ENCODE measurements at regions not wholly inside any gene's neighbourhood (a gene's known extent, or its start where the extent isn't known, plus 50 kb on each side); places are given as distances from the start of the nearest gene placed in this dataset.
"Not testable (repeated sequence)": the region's sequence is repeated elsewhere in the genome, so short reads cannot be mapped to it uniquely, and the experiment has no call there.

DNA sequence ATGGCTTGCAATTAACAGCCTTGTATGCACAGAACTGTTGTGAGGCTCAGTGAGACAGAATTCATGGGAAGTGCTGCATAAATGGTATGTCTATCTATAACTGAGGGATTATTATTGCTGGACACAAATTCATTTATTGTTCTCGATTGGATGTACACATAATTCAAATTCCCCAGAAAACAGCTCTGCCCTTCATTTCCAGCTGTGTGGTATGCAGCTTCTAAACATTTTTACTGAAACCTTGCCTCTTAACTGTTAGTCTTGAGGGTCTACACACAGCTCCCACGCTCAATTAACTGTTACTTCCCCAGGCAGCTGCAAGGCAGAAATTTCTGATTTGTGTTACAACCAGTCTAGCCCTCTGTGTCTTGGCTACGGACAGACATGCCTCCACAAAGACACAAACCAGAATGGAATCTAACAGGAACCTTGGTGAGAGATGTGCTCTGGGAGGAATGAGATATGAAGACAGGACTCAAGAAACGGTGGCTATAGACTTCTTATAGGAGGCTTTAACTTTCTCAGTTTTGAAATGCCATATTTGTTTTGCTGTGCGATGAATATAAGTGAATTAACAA, 139.7 kb upstream of the TBL1XR1 start:
- H3K4me1 ChIP-seq (ENCODE audit: insufficient read depth): no peaks in the 10 kb centered on the region
- H3K27ac ChIP-seq (ENCODE audit: low read depth): no peak overlapping the region
- no peak for DNase-seq (ENCODE audit: extremely low spot score)
- WGBS: 74% methylated on average over 5 of the region's 5 CpGs
- no peak overlapping the region for H3K4me3 ChIP-seq (ENCODE audit: low read depth, low read length)
- no peaks in the 10 kb centered on the region for H3K36me3 ChIP-seq (ENCODE audit: insufficient read depth)

DNA sequence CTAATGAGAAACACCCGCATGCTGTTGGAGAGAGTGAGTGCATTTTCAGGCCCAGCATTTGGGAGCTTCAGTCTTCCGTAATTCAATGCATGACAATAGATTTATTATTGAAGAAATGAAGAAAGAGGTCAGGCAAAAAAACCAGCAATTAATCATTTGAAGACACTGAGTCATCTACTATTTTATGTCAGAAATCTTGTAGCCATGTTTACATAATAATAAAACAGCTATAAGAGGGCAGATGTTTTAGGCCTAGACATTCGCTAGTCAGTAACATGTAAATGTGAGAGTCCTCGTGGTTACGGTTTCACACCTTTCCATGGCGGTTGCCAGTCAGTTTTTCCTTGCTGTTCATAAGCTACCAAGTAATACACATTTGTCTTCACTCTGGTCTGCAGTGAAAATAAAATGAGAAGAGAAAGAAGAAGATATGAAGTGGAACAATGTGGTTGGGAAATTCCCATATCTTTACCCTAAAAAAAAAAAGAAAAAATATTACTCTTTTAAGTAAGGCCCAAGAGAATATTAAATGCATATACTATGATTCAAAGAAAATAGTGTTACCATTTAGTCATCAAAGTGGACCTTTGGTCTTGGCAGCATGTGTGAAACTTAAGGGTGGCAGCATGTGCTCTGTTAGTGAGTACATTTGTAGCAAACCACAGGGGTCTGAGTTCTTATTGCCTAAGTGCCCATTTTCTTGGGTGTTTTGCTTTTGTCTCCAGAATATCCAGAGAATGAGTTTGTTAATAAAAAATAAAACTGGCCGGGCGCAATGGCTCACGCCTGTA, 140.5 kb upstream of the TBL1XR1 start:
- no peak overlapping the region for H3K4me3 ChIP-seq (ENCODE audit: low read depth, low read length)
- H3K4me1 ChIP-seq (ENCODE audit: insufficient read depth): no peaks in the 10 kb centered on the region
- H3K27ac ChIP-seq (ENCODE audit: low read depth): no peak overlapping the region
- WGBS: 86% methylated on average over 9 of the region's 9 CpGs
- H3K36me3 ChIP-seq (ENCODE audit: insufficient read depth): no peaks in the 10 kb centered on the region
- no peak for DNase-seq (ENCODE audit: extremely low spot score)

DNA sequence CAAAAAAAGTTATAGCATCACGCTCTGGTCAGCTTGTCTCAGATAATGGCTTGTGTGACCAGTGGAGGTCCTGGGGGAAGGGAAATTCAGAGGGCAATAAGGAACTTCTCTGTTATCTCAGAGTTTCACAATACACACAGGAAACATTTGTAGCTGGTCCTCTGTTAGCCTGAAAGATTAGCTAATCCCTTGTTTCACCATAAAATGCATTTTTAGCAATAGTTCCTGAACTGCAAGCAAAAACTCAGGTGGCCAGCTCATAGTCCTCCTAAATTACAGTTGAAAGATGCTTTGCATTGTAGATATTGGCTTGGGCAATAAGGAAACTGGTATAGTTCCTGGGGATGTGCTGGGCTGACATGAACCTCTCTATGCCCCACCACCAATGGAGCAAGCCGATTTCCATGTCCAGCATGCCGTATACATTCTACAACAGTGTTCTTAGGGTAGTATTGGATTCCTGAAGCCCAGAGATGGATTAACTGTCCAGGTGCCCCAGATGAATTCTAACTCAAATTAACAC, 141.5 kb upstream of the TBL1XR1 start:
- H3K4me1 ChIP-seq (ENCODE audit: insufficient read depth): no peaks in the 10 kb centered on the region
- H3K36me3 ChIP-seq (ENCODE audit: insufficient read depth): no peaks in the 10 kb centered on the region
- DNase-seq (ENCODE audit: extremely low spot score): no peak
- WGBS: 79% methylated on average over 3 of the region's 3 CpGs
- no peak overlapping the region for H3K4me3 ChIP-seq (ENCODE audit: low read depth, low read length)
- no peak overlapping the region for H3K27ac ChIP-seq (ENCODE audit: low read depth)

DNA sequence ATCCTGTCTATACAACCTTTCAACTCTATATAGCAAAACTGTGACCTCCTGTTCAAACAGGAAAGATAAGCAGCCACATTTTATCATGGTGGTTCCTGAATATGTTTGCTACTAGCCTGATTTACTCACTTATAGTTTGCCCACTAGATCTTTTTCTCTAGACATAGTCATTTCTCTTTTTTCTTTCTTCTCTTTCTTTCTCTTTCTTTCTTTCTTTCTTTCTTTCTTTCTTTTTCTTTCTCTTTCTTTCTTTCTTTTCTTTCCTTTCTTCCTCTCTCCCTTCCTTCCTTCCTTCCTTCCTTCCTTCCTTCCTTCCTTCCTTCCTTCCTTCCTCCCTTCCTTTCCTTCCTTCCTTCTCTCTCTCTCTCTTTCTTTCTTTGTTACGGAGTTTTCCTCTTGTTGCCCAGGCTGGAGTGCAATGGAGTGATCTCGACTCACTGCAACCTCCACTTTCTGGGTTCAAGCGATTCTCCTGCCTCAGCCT, 142.0 kb upstream of the TBL1XR1 start:
- DNase-seq (ENCODE audit: extremely low spot score); H3K4me3 ChIP-seq (ENCODE audit: low read depth, low read length); H3K36me3 ChIP-seq (ENCODE audit: insufficient read depth); H3K4me1 ChIP-seq (ENCODE audit: insufficient read depth); H3K27ac ChIP-seq (ENCODE audit: low read depth): not testable (repeated sequence)
- WGBS: 67% methylated on average over 3 of the region's 3 CpGs

DNA sequence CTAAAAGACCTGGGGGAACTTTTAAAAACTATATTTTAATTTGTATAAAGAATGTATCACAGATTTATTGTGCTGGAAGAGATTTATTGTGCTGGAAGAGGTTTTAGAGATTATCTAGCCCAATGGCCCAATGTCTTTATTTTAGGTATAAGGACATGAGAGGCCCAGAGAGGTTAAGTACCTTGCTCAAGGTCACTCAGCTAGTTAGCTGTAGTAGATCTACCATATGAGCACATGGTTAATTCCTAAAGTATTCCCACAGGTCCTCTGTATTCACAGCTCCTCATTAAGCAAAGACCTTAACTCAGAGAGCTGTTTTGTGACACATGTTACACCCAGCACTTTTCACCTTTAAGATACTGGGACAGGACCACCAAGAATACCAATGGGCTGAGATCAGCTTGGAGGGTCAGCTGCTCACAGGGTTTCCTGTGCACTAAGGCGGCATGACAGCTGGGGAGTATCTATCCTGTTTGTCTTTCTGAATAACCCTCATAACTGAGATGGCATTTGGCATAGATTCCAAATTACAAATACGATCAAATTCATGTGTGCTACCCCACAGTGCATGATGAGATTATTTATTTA, 143.1 kb upstream of the TBL1XR1 start:
- no peak overlapping the region for H3K27ac ChIP-seq (ENCODE audit: low read depth)
- DNase-seq (ENCODE audit: extremely low spot score): no peak
- no peaks in the 10 kb centered on the region for H3K36me3 ChIP-seq (ENCODE audit: insufficient read depth)
- no peak overlapping the region for H3K4me3 ChIP-seq (ENCODE audit: low read depth, low read length)
- no peaks in the 10 kb centered on the region for H3K4me1 ChIP-seq (ENCODE audit: insufficient read depth)
- 72% methylated on average over 2 of the region's 2 CpGs for WGBS

DNA sequence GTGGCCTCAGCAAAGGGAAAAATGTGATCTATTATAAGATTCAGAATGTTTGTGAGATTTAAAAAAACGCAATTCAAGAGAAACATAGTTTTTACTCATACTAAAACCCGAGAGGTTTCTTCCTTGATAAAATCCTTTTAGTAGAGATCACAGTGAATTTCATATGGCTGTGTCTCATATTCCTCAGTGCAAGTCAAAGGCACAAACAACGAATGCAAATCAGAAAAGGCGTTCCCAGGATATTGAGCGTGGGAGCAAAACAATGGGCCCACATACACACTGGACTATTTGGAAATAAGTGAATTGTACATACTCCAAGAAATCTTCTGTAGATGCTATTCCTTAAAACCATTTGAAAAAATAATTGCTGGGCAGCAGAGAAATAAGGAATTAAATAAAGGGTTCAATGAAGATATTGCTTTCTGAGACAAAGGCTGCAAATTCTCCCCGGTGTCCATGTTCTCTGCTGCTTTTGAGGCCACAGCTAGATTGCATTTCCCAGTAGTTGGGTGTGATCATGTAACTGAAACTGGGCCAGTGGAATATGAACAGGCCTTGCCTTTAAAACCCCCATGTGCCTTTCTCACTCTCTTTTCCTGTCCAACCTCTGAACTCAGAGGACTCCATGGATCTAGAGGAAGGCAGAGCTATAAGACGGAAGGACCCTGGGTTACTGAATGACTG, 144.6 kb upstream of the TBL1XR1 start:
- Histone ChIP-seq H3K4me3 (ENCODE audit: low read depth, low read length) (no peak overlapping the region), H3K4me1 (ENCODE audit: insufficient read depth) (no peaks in the 10 kb centered on the region), H3K36me3 (ENCODE audit: insufficient read depth) (no peaks in the 10 kb centered on the region), H3K27ac (ENCODE audit: low read depth) (no peak overlapping the region)
- WGBS: 77% methylated on average over 7 of the region's 7 CpGs
- no peak for DNase-seq (ENCODE audit: extremely low spot score)

DNA sequence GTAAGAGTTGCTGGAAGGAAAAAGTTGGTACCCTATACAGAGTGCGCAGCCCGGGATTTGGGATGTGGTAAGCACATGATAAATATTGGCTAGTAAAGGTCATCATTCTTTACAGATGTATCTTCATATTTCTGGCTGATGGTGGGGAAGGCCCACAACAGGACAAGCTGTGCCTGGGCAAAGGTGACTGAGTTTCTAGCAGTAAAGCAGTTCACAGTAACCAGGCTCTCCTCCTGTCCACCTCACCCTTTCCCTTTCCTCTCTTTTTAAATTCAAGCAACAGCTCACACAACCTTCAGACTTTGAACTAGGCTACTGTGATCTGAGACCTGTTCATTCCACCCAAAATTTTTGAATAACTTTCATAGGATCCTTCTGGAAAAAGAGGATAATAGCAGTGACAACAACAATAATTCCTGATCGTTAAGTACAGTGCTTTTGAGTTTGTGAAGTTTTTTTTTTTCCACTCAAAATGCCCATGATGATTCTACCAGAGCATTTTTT, 145.9 kb upstream of the TBL1XR1 start:
- H3K4me3 ChIP-seq (ENCODE audit: low read depth, low read length): no peak overlapping the region
- no peaks in the 10 kb centered on the region for H3K4me1 ChIP-seq (ENCODE audit: insufficient read depth)
- DNase-seq (ENCODE audit: extremely low spot score): no peak
- H3K27ac ChIP-seq (ENCODE audit: low read depth): no peak overlapping the region
- WGBS: 89% methylated on average over 3 of the region's 3 CpGs
- no peaks in the 10 kb centered on the region for H3K36me3 ChIP-seq (ENCODE audit: insufficient read depth)

DNA sequence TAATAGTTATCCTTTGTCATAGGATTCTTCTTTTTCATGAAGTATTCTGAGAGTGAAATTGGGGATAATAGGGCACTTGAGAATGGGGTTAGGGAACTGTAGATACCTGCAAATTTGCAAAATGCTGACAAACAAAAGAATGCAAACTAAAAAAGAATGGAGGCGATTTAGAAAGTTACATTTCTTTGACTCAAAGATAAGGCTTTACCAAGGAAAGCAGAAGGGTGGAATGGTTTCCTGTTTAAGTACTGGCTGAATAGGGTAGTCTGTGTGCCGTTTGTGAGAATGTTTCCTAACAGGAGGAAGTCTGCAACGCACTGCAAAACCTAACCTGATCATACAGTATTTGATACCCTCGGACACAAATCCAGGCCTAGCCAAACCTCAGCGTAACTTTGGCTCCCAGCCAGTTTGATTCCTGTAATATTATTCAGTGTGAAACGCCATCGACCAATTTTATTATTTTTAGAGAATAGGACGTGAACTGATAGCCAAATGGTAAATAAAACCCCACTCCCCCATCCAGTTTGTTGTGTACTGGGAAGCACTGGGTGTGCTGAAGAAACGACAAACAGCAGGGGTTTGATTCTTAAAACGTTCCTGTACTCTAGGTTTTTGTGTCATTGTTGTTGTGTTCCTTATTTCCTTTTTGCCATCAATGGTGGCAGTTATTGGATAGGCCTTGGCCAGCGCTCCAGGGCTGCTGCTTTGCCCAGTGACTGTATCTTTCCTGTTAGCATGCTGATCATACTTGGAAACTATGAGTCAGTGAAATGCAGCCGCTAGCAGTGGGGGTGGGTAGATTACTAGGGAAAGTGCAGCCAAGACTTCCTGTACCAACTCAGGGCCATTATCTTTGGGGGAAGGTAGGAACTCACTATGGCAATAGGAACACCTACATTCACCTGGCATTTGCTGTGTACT, 148.0 kb upstream of the TBL1XR1 start:
- Histone ChIP-seq H3K4me3 (ENCODE audit: low read depth, low read length) (no peak overlapping the region), H3K4me1 (ENCODE audit: insufficient read depth) (no peaks in the 10 kb centered on the region)

DNA sequence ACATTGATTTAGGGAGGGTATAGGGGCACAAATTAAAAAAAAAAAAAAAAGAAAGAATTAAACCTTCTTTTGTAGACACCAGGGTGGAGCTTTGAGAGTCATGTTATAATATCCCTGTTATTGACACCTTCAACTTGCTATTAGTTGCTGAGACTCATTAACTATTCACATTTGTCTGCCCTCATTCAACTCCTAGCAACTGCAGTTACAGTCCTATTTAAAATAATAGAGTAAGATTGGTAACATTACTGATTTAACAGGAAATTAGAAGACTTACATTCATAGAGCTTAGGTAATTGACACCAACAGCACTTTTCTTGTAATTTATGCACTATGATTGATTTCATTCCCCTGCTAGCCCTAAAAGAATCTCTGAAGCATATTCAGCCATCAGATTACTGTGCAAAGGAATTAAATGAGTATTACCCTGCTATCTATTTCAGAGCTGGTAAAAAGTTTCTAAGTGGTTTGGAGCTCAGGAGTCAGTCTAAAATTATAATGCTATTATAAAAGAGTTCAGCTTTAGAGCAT, 148.8 kb upstream of the TBL1XR1 start:
- no peak overlapping the region for H3K4me3 ChIP-seq (ENCODE audit: low read depth, low read length)
- H3K27ac ChIP-seq (ENCODE audit: low read depth): no peak overlapping the region
- H3K4me1 ChIP-seq (ENCODE audit: insufficient read depth): no peaks in the 10 kb centered on the region
- DNase-seq (ENCODE audit: extremely low spot score): no peak
- H3K36me3 ChIP-seq (ENCODE audit: insufficient read depth): no peaks in the 10 kb centered on the region

More for the DNA sequence above, 148.0 kb upstream of the TBL1XR1 start:
- peak overlapping the region; percentile 76 for H3K27ac ChIP-seq (ENCODE audit: low read depth)
- peak; percentile 80 for DNase-seq (ENCODE audit: extremely low spot score)
- WGBS: 11% methylated on average over 12 of the region's 12 CpGs
- H3K36me3 ChIP-seq (ENCODE audit: insufficient read depth): no peaks in the 10 kb centered on the region

DNA sequence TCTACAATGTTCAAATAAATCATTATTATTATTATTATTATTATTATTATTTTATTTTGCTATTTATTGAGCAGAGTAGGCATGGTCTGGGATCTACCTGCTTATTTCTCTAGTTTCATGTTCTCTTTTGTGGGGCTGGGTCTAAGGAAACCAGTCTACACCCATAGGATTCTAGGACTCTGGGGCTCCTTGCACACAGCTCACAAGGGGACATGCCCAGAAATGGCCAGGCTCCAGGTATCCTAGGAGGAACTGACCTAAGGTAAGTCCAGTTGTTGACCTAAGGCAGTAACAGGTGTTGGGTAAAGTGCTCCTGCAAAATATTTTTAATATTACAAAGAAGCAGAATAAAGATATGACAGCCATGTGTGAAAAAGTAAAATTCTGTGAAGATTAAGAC, 149.6 kb upstream of the TBL1XR1 start:
- Histone ChIP-seq H3K27ac (ENCODE audit: low read depth) (no peak overlapping the region), H3K36me3 (ENCODE audit: insufficient read depth) (no peaks in the 10 kb centered on the region), H3K4me3 (ENCODE audit: low read depth, low read length) (no peak overlapping the region), H3K4me1 (ENCODE audit: insufficient read depth) (no peaks in the 10 kb centered on the region)
- DNase-seq (ENCODE audit: extremely low spot score): no peak

DNA sequence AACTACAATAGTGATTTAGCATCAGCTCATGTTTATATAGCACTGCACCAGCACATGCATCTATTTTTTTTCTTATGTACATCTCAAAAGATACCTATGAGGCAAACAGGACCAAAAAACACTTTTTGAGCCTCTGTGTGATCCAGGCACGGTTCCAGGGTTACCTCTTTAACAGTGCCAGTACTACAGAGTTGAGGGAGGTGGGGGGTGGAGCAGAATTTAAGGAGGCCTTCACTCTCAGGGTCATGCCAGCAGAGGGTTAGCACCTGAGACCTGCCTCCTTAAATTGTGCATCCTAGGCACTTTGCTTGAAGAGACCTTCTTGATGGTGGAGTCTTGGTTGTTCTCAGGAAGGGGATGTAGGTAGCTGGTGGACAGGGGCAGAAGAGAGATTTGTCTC, 150.3 kb upstream of the TBL1XR1 start:
- 88% methylated on average over 1 of the region's 1 CpG for WGBS
- no peaks in the 10 kb centered on the region for H3K4me1 ChIP-seq (ENCODE audit: insufficient read depth)
- H3K4me3 ChIP-seq (ENCODE audit: low read depth, low read length): no peak overlapping the region
- H3K36me3 ChIP-seq (ENCODE audit: insufficient read depth): no peaks in the 10 kb centered on the region
- no peak for DNase-seq (ENCODE audit: extremely low spot score)
- H3K27ac ChIP-seq (ENCODE audit: low read depth): no peak overlapping the region

DNA sequence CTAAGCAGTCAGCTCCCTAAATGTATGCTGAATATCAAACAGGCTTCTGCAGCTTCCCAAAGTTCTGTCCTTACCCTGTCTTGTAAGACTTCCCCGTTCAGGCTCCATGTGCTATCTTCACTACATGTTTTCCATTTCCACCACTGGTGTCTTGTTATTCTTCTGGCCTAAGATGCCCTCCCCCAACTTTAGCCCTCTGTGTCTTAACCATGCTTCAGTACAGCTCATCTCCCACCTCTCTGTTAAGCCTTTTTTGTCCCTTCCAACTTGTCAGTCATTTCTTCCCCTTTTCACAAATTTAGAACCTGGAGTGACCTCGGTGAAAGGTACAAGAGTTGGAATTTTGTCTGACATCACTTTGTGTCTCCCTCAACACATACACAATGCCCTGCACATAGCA, 151.7 kb upstream of the TBL1XR1 start:
- H3K4me1 ChIP-seq (ENCODE audit: insufficient read depth): no peaks in the 10 kb centered on the region
- DNase-seq (ENCODE audit: extremely low spot score): no peak
- no peaks in the 10 kb centered on the region for H3K36me3 ChIP-seq (ENCODE audit: insufficient read depth)
- WGBS: 85% methylated on average over 2 of the region's 2 CpGs
- no peak overlapping the region for H3K27ac ChIP-seq (ENCODE audit: low read depth)
- H3K4me3 ChIP-seq (ENCODE audit: low read depth, low read length): no peak overlapping the region

Measured in urinary bladder (tissue), 3 donors.